Iris pigment epithelial cell (primary cell): ENCODE measurements at regions not wholly inside any gene's neighbourhood (a gene's known extent, or its start where the extent isn't known, plus 50 kb on each side); places are given as distances from the start of the nearest gene placed in this dataset.

Experiments used
- DNase-seq: peaks from one replicate; pipeline ENCODE4 v3.0.0-alpha.2; 2011; ENCODE audit warnings: low read depth

- DNase-seq, result no peak
These were observed 50.3 kb downstream of the NALF2 start for GRCh38 chrX:69554321-69554947.

GRCh38 chrX:69555481-69556041 is 51.4 kb downstream of the NALF2 start:
- no peak for DNase-seq

- peak; percentile 35 for DNase-seq
These were observed 52.2 kb downstream of the NALF2 start for GRCh38 chrX:69556060-69557011.

GRCh38 chrX:69562904-69563578 is 52.9 kb upstream of the EDA start:
- no peak for DNase-seq

GRCh38 chrX:69564665-69565064 is 51.2 kb upstream of the EDA start:
- no peak for DNase-seq

- DNase-seq, result no peak
These were observed 50.6 kb upstream of the EDA start for GRCh38 chrX:69565247-69565815.
